ENCODE measurements at regions not wholly inside any gene's neighbourhood (a gene's known extent, or its start where the extent isn't known, plus 50 kb on each side); places are given as distances from the start of the nearest gene placed in this dataset.

- H3K9me3 ChIP-seq = no peaks in the 10 kb centered on the region
- WGBS, 2 donors (ENCODE audit: low coverage in 1 of 2) = 32 to 47% methylated on average over 4 to 6 of the region's 6 CpGs
These were observed 57.6 kb upstream of the JAG1 start for GRCh38 chr20:10731190-10731965.

DNA sequence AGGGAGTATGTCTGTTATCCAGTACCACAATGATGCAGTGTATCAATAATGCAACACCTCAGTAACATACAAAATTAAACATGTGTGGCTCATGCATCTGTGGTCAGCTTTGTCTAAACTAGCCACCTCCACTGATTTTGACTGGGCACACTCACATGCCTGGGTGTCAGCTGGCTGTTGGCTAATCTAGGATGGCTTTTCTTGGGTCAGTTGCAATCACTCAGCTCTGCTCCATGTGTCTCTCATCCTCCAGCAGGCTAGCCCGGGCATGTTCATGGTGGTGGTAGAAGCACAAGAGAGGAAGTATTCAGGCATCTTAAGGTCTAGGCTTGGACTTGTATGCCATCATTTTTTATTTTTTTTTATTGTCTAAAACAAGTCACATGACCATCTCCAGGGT, 59.3 kb upstream of the JAG1 start:
- Histone ChIP-seq H3K4me3 (no peak overlapping the region), H3K36me3 (no peaks in the 10 kb centered on the region), H3K27ac (no peak overlapping the region), H3K4me1 (peaks cover 0 to 5% (median 0%) of the 10 kb centered on the region in 3 donors), H3K9me3 (no peaks in the 10 kb centered on the region), H3K27me3 (no peaks in the 10 kb centered on the region)
- no peak for ATAC-seq
- 100% methylated on average over 1 of the region's 1 CpG; no CpG with 5 or more reads in 1 of the 2 donors for WGBS, 2 donors (ENCODE audit: low coverage in 1 of 2)
- TF ChIP-seq POLR2A (IDR thresholded peaks at IDR 0.05) (no peak), CTCF (IDR thresholded peaks at IDR 0.05) (no peak), POLR2AphosphoS5 (IDR thresholded peaks at IDR 0.05) (no peak), EP300 (IDR thresholded peaks at IDR 0.05) (no peak)

More at GRCh38 chr20:10731190-10731965, 57.6 kb upstream of the JAG1 start:
- Histone ChIP-seq H3K27ac (no peak overlapping the region), H3K27me3 (no peaks in the 10 kb centered on the region), H3K4me3 (no peak overlapping the region), H3K36me3 (no peaks in the 10 kb centered on the region), H3K4me1 (peaks cover 0 to 5% (median 0%) of the 10 kb centered on the region in 3 donors)
- no peak for TF ChIP-seq CTCF (IDR thresholded peaks at IDR 0.05)
- TF ChIP-seq EP300 (IDR thresholded peaks at IDR 0.05) = no peak
- TF ChIP-seq POLR2A (IDR thresholded peaks at IDR 0.05) = no peak
- TF ChIP-seq POLR2AphosphoS5 (IDR thresholded peaks at IDR 0.05) = no peak
- no peak for ATAC-seq

- Histone ChIP-seq H3K4me1 (peaks cover 0 to 8% (median 0%) of the 10 kb centered on the region in 3 donors), H3K27me3 (no peaks in the 10 kb centered on the region), H3K27ac (peak overlapping the region in 2 of 4 donors; percentile 25 to 26), H3K36me3 (no peaks in the 10 kb centered on the region), H3K9me3 (no peaks in the 10 kb centered on the region), H3K4me3 (no peak overlapping the region)
- TF ChIP-seq CTCF (IDR thresholded peaks at IDR 0.05) = no peak
- TF ChIP-seq POLR2A (IDR thresholded peaks at IDR 0.05) = no peak
- no peak for TF ChIP-seq POLR2AphosphoS5 (IDR thresholded peaks at IDR 0.05)
- no peak for TF ChIP-seq EP300 (IDR thresholded peaks at IDR 0.05)
- ATAC-seq = no peak
- 50 to 61% methylated on average over 10 to 13 of the region's 14 CpGs for WGBS, 2 donors (ENCODE audit: low coverage in 1 of 2)
These were observed 61.6 kb upstream of the JAG1 start for GRCh38 chr20:10735195-10735949.

DNA sequence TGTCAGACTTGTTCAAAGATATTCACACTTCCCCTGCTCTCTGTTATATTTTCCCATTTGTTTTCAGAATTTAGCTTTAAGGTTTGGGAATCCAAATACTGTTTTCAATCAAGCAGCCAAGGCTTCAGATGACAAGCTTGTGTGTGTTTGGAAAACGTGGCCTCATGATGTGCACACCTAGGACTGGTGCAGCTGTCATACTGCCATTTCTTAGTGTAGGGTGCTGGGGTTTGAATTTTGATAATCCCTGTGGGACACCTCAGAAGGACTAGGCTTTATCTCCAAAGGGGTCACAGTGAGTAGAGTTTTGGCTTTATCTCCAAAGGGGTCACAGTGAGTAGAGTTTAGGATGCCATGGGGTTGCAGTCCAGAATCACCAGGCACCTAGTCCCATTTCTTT, 65.3 kb upstream of the JAG1 start:
- no peaks in the 10 kb centered on the region for H3K27me3 ChIP-seq
- TF ChIP-seq POLR2AphosphoS5 (IDR thresholded peaks at IDR 0.05) (no peak), EP300 (IDR thresholded peaks at IDR 0.05) (no peak), POLR2A (IDR thresholded peaks at IDR 0.05) (no peak), CTCF (IDR thresholded peaks at IDR 0.05) (no peak)
- peak overlapping the region in 1 of 4 donors; percentile 22 for H3K27ac ChIP-seq
- WGBS, 2 donors (ENCODE audit: low coverage in 1 of 2) = 0 to 20% methylated on average over 1 of the region's 1 CpG
- no peaks in the 10 kb centered on the region for H3K9me3 ChIP-seq
- H3K36me3 ChIP-seq = no peaks in the 10 kb centered on the region
- H3K4me1 ChIP-seq = peaks cover 0 to 8% (median 3%) of the 10 kb centered on the region in 3 donors
- peak overlapping the region in 1 of 2 donors; percentile 17 for H3K4me3 ChIP-seq
- no peak for ATAC-seq
